Liver (tissue), 8 donors: ENCODE measurements at regions not wholly inside any gene's neighbourhood (a gene's known extent, or its start where the extent isn't known, plus 50 kb on each side); places are given as distances from the start of the nearest gene placed in this dataset.

Experiments
- DNase-seq: peaks from one replicate; pipeline ENCODE4 v3.0.0-alpha.2; 2017; ENCODE audit warnings: low spot score
- H3K27ac ChIP-seq, 2 donors: one replicate each; pipeline ENCODE4 v1.7.0; 2013; ENCODE audit warnings: inconsistent platforms in 2 of 2, low read length in 2 of 2, control low read depth in 1 of 2, low read depth in 1 of 2, mild to moderate bottlenecking in 1 of 2
- H3K27me3 ChIP-seq, 4 donors: one replicate each; pipeline versions ENCODE4 v1.6.1 to v1.7.0; 2013; ENCODE audit warnings: low read length in 3 of 4, inconsistent platforms in 1 of 4, mild to moderate bottlenecking in 1 of 4, moderate library complexity in 1 of 4; ENCODE audit not compliant: control insufficient read depth in 4 of 4, insufficient read depth in 4 of 4
- H3K36me3 ChIP-seq, 4 donors: one replicate each; pipeline versions ENCODE4 v1.6.1 to v1.7.0; 2013; ENCODE audit warnings: low read length in 3 of 4, mild to moderate bottlenecking in 3 of 4, low read depth in 1 of 4, moderate library complexity in 1 of 4; ENCODE audit not compliant: control insufficient read depth in 4 of 4, insufficient read depth in 3 of 4
- H3K4me1 ChIP-seq, 4 donors: one replicate each; pipeline versions ENCODE4 v1.6.1 to v1.7.0; 2013; ENCODE audit warnings: low read length in 3 of 4, mild to moderate bottlenecking in 3 of 4, moderate library complexity in 1 of 4; ENCODE audit not compliant: control insufficient read depth in 4 of 4, insufficient read depth in 4 of 4
- H3K4me3 ChIP-seq, 3 donors: one replicate each; pipeline versions ENCODE4 v1.6.1 to v1.7.0; 2013; ENCODE audit warnings: low read length in 3 of 3, control low read depth in 1 of 3, low read depth in 1 of 3, mild to moderate bottlenecking in 1 of 3
- H3K9ac ChIP-seq, 2 donors: one replicate each; pipeline ENCODE4 v1.7.0; 2013; ENCODE audit warnings: low read length in 2 of 2, mild to moderate bottlenecking in 2 of 2, moderate library complexity in 2 of 2, control low read depth in 1 of 2, low read depth in 1 of 2
- H3K9me3 ChIP-seq, 4 donors: one replicate each; pipeline versions ENCODE4 v1.6.1 to v1.7.0; 2013; ENCODE audit warnings: low read length in 3 of 4; ENCODE audit not compliant: control insufficient read depth in 4 of 4
- ATF3 ChIP-seq: IDR thresholded peaks from 2 replicates; pipeline ENCODE4 v1.6.1; 2016; ENCODE audit warnings: antibody characterized with exemption
- CTCF ChIP-seq: fragments of 150-350 bp; IDR thresholded peaks from 2 replicates; pipeline ENCODE4 v1.5.1; 2017; ENCODE audit warnings: improper control_type of control experiment, low read depth, low read length; ENCODE audit not compliant: missing input control
- EGR1 ChIP-seq, 2 donors: IDR thresholded peaks; 2 replicates each; pipeline ENCODE4 v1.6.1; 2016 to 2018; ENCODE audit warnings: antibody characterized with exemption in 2 of 2, low read depth in 2 of 2
- FOXA1 ChIP-seq: IDR thresholded peaks from 2 replicates; pipeline ENCODE4 v1.6.1; 2016; ENCODE audit warnings: antibody characterized with exemption
- FOXA2 ChIP-seq: IDR thresholded peaks from 2 replicates; pipeline ENCODE4 v1.6.1; 2016; ENCODE audit warnings: antibody characterized with exemption
- GABPA ChIP-seq, 2 donors: IDR thresholded peaks in 1 of 2; conservative IDR thresholded peaks in 1 of 2; 2 replicates each; pipeline ENCODE4 v1.6.1; 2016; ENCODE audit warnings: antibody characterized with exemption in 2 of 2, mild to moderate bottlenecking in 1 of 2, moderate library complexity in 1 of 2
- HNF4A ChIP-seq, 2 donors: conservative IDR thresholded peaks; 2 replicates each; pipeline ENCODE4 v1.6.1; 2016; ENCODE audit warnings: antibody characterized with exemption in 2 of 2, mild to moderate bottlenecking in 2 of 2
- HNF4G ChIP-seq: IDR thresholded peaks from 2 replicates; pipeline ENCODE4 v1.6.1; 2016; ENCODE audit warnings: antibody characterized with exemption
- JUND ChIP-seq, 2 donors: IDR thresholded peaks; 2 replicates each; pipeline ENCODE4 v1.6.1; 2016; ENCODE audit warnings: antibody characterized with exemption in 2 of 2
- MAX ChIP-seq: IDR thresholded peaks from 2 replicates; pipeline ENCODE4 v1.6.1; 2016; ENCODE audit warnings: antibody characterized with exemption
- NR2F2 ChIP-seq: IDR thresholded peaks from 2 replicates; pipeline ENCODE4 v1.6.1; 2016; ENCODE audit warnings: antibody characterized with exemption
- RAD21 ChIP-seq, 2 donors: IDR thresholded peaks; 2 replicates each; pipeline ENCODE4 v1.6.1; 2016; ENCODE audit warnings: antibody characterized with exemption in 2 of 2, mild to moderate bottlenecking in 2 of 2
- REST ChIP-seq: IDR thresholded peaks from 2 replicates; pipeline ENCODE4 v1.6.1; 2016; ENCODE audit warnings: antibody characterized with exemption, mild to moderate bottlenecking
- RXRA ChIP-seq, 2 donors: IDR thresholded peaks; 2 replicates each; pipeline ENCODE4 v1.6.1; 2017 to 2018; ENCODE audit warnings: antibody characterized with exemption in 2 of 2, mild to moderate bottlenecking in 1 of 2
- SP1 ChIP-seq: IDR thresholded peaks from 2 replicates; pipeline ENCODE4 v1.6.1; 2018; ENCODE audit warnings: antibody characterized with exemption, mild to moderate bottlenecking
- TAF1 ChIP-seq: conservative IDR thresholded peaks from 2 replicates; pipeline ENCODE4 v1.6.1; 2016; ENCODE audit warnings: antibody characterized with exemption, mild to moderate bottlenecking
- YY1 ChIP-seq: IDR thresholded peaks from 2 replicates; pipeline ENCODE4 v1.6.1; 2016; ENCODE audit warnings: antibody characterized with exemption, mild to moderate bottlenecking
- ZBTB33 ChIP-seq: IDR thresholded peaks from 2 replicates; pipeline ENCODE4 v1.6.1; 2016; ENCODE audit warnings: antibody characterized with exemption
- WGBS: extraction: QIAGEN DNeasy Blood & Tissue Kit; methylation state at CpG from one replicate; pipeline ENCODE4 v1.1.7; 2013; 5-methylcytosine and 5-hydroxymethylcytosine counted together
- donor health status: healthy.
- donor health status: healthy.
- donor health status: healthy.
- donor health status: healthy.
- donor health status: healthy.

- TF ChIP-seq FOXA2: no peak
- no peak for TF ChIP-seq SP1
- TF ChIP-seq REST: no peak
- TF ChIP-seq RAD21 (IDR thresholded peaks at IDR 0.05): no peak
- TF ChIP-seq MAX: no peak
- TF ChIP-seq NR2F2: no peak
- TF ChIP-seq JUND (IDR thresholded peaks at IDR 0.05): no peak
- no peak for TF ChIP-seq HNF4G
- TF ChIP-seq ZBTB33: no peak
- no peak for TF ChIP-seq CTCF
- no peak for TF ChIP-seq HNF4A (conservative IDR thresholded peaks at IDR 0.05)
- TF ChIP-seq TAF1: no peak
- no peak for TF ChIP-seq ATF3
- TF ChIP-seq EGR1 (IDR thresholded peaks at IDR 0.05; ENCODE audit: low read depth in 2 of 2): no peak
- TF ChIP-seq GABPA (IDR thresholded peaks at IDR 0.05 in 1 of 2, conservative IDR thresholded peaks at IDR 0.05 in 1 of 2): no peak
- no peak for TF ChIP-seq FOXA1
- TF ChIP-seq RXRA (IDR thresholded peaks at IDR 0.05): no peak
- TF ChIP-seq YY1: no peak
- Histone ChIP-seq H3K4me3 (no peak overlapping the region), H3K27me3 (no peaks in the 10 kb centered on the region), H3K9ac (no peak overlapping the region), H3K9me3 (peaks cover 0 to 5% (median 3%) of the 10 kb centered on the region in 4 donors), H3K27ac (no peak overlapping the region), H3K4me1 (no peaks in the 10 kb centered on the region), H3K36me3 (no peaks in the 10 kb centered on the region)
- no peak for DNase-seq
- WGBS: 79% methylated on average over 6 of the region's 6 CpGs
These were observed 170.3 kb upstream of the FTMT start for GRCh38 chr5:121681229-121681855.
